HEK293T (cell line): ENCODE measurements at regions not wholly inside any gene's neighbourhood (a gene's known extent, or its start where the extent isn't known, plus 50 kb on each side); places are given as distances from the start of the nearest gene placed in this dataset.

Source experiments
- CTCF ChIA-PET: fragments of 350-600 bp; formaldehyde crosslinking; extraction: SDS; loops from one replicate; lab custom pipeline; 2021; ENCODE audit warnings: antibody characterized with exemption, inconsistent platforms; lab: Yijun Ruan, JAX
- POLR2A ChIA-PET: fragments of 350-600 bp; formaldehyde crosslinking; extraction: SDS; loops from one replicate; lab custom pipeline; 2020; ENCODE audit warnings: antibody characterized with exemption, inconsistent platforms; lab: Yijun Ruan, JAX
- DNase-seq: peaks from one replicate; pipeline ENCODE4 v3.0.0; 2012; ENCODE audit warnings: mixed read lengths; ENCODE audit errors: extremely low spot score
- ARNT ChIP-seq: fragments of 450-650 bp; IDR thresholded peaks from 2 replicates; pipeline ENCODE4 v1.6.1; 2017; ENCODE audit warnings: mild to moderate bottlenecking
- BHLHE40 ChIP-seq: fragments of 450-650 bp; IDR thresholded peaks from 2 replicates; pipeline ENCODE4 v1.6.1; 2016; ENCODE audit warnings: mild to moderate bottlenecking, moderate library complexity, borderline replicate concordance
- CTBP1 ChIP-seq: fragments of 450-650 bp; IDR thresholded peaks from 2 replicates; pipeline ENCODE4 v1.6.1; 2016; ENCODE audit warnings: borderline replicate concordance
- ELF4 ChIP-seq: fragments of 450-650 bp; IDR thresholded peaks from 2 replicates; pipeline ENCODE4 v1.6.1; 2017; ENCODE audit warnings: antibody characterized with exemption
- FOXA1 ChIP-seq: fragments of 450-650 bp; IDR thresholded peaks from 2 replicates; pipeline ENCODE4 v1.6.1; 2016; ENCODE audit warnings: mild to moderate bottlenecking
- FOXK2 ChIP-seq: fragments of 450-650 bp; IDR thresholded peaks from 2 replicates; pipeline ENCODE4 v1.6.1; 2016; ENCODE audit warnings: mild to moderate bottlenecking
- FOXM1 ChIP-seq: fragments of 450-650 bp; IDR thresholded peaks from 2 replicates; pipeline ENCODE4 v1.6.1; 2017; ENCODE audit warnings: mild to moderate bottlenecking, borderline replicate concordance
- HDGF ChIP-seq: fragments of 450-650 bp; IDR thresholded peaks from 2 replicates; pipeline ENCODE4 v1.6.1; 2017; ENCODE audit warnings: antibody characterized with exemption, borderline replicate concordance
- L3MBTL2 ChIP-seq: fragments of 450-650 bp; conservative IDR thresholded peaks from 2 replicates; pipeline ENCODE4 v1.6.1; 2016; ENCODE audit warnings: mild to moderate bottlenecking
- LEF1 ChIP-seq: fragments of 450-650 bp; IDR thresholded peaks from 2 replicates; pipeline ENCODE4 v1.6.1; 2017; ENCODE audit warnings: mild to moderate bottlenecking, borderline replicate concordance
- NFRKB ChIP-seq: fragments of 450-650 bp; IDR thresholded peaks from 2 replicates; pipeline ENCODE4 v1.6.1; 2016; ENCODE audit warnings: mild to moderate bottlenecking, moderate library complexity
- SP1 ChIP-seq: fragments of 450-650 bp; IDR thresholded peaks from 2 replicates; pipeline ENCODE4 v1.6.1; 2017
- SUZ12 ChIP-seq: fragments of 450-650 bp; IDR thresholded peaks from 2 replicates; pipeline ENCODE4 v1.6.1; 2016; ENCODE audit warnings: mild to moderate bottlenecking
- TARDBP ChIP-seq: fragments of 450-650 bp; IDR thresholded peaks from 2 replicates; pipeline ENCODE4 v1.6.1; 2016
- ZNF384 ChIP-seq: fragments of 450-650 bp; IDR thresholded peaks from 2 replicates; pipeline ENCODE4 v1.6.1; 2016
- TF ChIP-seq, protein P1 (sequence below): fragments of 450-650 bp; IDR thresholded peaks from 2 replicates; pipeline ENCODE4 v1.6.1; 2016

DNA sequence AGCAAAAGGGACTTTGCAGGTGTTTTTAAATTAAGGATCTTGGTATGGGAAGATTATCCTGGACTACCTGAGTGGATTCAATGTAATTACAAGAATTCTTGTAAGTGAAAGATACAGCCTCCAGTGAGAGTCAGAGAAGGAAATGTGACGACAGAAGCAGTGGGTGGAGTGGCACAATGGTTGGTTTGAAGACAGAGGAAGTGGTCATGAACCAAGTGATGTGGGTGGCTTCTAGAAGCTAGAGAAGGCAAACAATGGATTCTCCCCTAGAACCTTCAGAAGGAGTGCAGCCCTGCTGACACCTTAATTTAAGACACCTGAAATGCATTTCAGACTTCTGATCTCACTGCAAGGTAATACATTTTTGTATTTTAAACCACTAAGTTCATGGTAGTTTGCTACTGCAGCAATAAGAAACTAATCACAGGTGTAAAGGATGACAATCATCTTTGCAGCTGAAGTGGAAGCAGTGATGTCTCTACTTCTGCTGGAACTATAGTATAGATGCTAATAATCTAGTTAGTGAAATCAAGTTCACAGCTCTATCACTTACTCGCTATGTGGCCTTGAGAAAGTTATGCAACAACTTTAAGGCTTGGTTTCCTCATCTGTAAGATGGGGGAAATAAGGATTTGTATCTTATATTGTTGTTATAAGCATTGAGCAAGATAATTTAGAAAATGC is 403.4 kb upstream of the SUCLG2 start:
- TF ChIP-seq FOXA1 = no peak
- ChIA-PET CTCF (no interaction called here), POLR2A (no interaction called here)
- DNase-seq = no peak

DNA sequence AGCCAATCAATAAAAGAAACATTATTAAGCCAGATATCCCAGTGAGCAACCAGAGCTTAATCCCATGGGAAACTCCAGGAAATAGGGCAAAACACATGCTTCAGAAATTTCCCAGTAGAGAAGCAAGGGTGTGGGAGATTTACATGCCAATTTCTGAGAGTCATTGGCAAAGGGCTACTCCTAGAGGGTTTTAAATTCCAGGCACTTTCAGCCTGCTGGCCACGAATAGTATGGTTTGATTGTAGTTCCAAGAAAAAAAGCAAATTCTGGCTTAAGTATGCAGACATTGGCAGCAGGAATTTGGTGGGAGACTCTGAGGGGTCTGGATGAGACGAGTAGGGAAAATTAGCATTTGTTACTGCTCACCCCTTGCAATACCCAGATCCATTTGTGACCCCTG is 402.1 kb upstream of the SUCLG2 start:
- TF ChIP-seq SP1 = no peak
- no peak for TF ChIP-seq ELF4
- TF ChIP-seq TARDBP = no peak
- no peak for TF ChIP-seq LEF1
- no peak for TF ChIP-seq L3MBTL2
- TF ChIP-seq CTBP1 = no peak
- no peak for TF ChIP-seq NFRKB
- TF ChIP-seq FOXK2 = no peak
- TF ChIP-seq, protein P1, sequence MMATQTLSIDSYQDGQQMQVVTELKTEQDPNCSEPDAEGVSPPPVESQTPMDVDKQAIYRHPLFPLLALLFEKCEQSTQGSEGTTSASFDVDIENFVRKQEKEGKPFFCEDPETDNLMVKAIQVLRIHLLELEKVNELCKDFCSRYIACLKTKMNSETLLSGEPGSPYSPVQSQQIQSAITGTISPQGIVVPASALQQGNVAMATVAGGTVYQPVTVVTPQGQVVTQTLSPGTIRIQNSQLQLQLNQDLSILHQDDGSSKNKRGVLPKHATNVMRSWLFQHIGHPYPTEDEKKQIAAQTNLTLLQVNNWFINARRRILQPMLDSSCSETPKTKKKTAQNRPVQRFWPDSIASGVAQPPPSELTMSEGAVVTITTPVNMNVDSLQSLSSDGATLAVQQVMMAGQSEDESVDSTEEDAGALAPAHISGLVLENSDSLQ = no peak
- no peak for TF ChIP-seq FOXA1
- ChIA-PET CTCF (no interaction called here), POLR2A (no interaction called here)
- no peak for DNase-seq

DNA sequence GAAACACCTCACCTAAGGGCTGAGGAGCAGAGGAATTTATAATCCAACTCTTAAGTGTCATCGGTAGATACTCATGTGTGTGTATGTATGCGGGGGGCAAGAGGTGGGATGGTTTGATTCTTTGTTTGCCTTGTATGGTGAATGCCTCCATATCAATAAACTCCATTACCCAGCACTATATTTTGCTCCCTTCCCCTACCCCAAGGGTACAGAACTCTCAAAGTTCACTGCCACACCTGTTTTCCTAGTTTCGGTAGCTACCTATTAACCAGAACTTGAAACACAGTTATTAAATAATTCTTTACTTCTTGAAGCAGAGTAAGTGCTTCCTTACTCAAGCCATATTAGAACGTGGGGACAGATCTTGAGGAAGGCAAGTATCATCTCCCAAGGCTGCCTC is 400.8 kb upstream of the SUCLG2 start:
- DNase-seq = no peak
- ChIA-PET CTCF (no interaction called here), POLR2A (no interaction called here)
- no peak for TF ChIP-seq ELF4
- TF ChIP-seq LEF1 = no peak
- TF ChIP-seq FOXK2 = no peak
- no peak for TF ChIP-seq FOXA1
- TF ChIP-seq, protein P1 = no peak
- no peak for TF ChIP-seq ZNF384
- no peak for TF ChIP-seq ARNT
- no peak for TF ChIP-seq BHLHE40
- TF ChIP-seq CTBP1 = no peak
- no peak for TF ChIP-seq SUZ12
- no peak for TF ChIP-seq TARDBP
- TF ChIP-seq FOXM1 = no peak
- TF ChIP-seq HDGF = no peak

DNA sequence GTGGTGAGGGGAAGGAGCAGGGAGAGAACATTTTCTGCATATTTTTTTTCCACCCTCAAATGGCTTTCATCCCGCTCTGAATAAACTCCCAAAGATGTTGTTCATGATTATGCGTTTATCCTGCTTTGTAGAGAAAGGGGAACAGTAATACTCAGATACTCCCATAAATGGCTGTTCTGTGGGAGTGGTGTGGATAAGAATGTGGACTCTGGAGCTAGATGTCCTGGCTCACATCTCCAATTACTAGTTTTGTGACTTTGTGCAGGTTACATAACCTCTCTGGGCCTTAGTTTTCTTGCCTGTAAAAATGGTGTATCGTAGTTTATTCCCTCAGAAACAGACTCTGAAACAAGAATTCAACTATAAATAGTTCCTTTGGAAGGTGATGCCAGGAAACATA is 395.4 kb upstream of the SUCLG2 start:
- DNase-seq = no peak
- ChIA-PET CTCF (no interaction called here), POLR2A (no interaction called here)
- no peak for TF ChIP-seq TARDBP
- no peak for TF ChIP-seq ARNT
- TF ChIP-seq CTBP1 = no peak
- no peak for TF ChIP-seq NFRKB
- no peak for TF ChIP-seq L3MBTL2
- no peak for TF ChIP-seq SP1
- no peak for TF ChIP-seq FOXK2
- TF ChIP-seq LEF1 = no peak
- TF ChIP-seq ELF4 = no peak
- TF ChIP-seq BHLHE40 = no peak
- no peak for TF ChIP-seq HDGF
- no peak for TF ChIP-seq ZNF384
- TF ChIP-seq, protein P1 = no peak
- no peak for TF ChIP-seq FOXA1
- no peak for TF ChIP-seq SUZ12
- no peak for TF ChIP-seq FOXM1

DNA sequence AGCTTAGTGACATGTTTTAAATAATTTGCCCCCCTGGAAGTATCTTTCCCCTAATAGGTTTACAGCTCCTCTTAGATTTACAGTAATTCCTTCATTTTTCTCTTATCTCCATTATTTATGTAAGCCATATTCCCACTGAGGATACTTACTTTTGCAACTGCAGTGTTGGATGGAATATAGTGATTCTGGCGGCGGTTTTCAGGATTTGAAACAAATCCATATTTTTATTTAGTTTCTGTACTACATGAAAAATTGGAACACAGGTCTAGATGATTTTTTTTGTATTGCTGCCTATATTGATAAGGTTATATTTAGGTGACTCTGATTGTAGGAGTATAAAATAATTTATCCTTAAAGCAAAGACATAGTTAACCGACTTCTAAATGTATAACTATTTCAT is 391.6 kb upstream of the SUCLG2 start:
- POLR2A ChIA-PET = no interaction called here
- TF ChIP-seq FOXM1 = no peak
- TF ChIP-seq CTBP1 = no peak
- TF ChIP-seq SP1 = no peak
- no peak for TF ChIP-seq ELF4
- TF ChIP-seq FOXA1 = no peak
- no peak for TF ChIP-seq TARDBP
- TF ChIP-seq, protein P1 = no peak
- no peak for TF ChIP-seq ARNT
- TF ChIP-seq BHLHE40 = no peak
- no peak for TF ChIP-seq SUZ12
- TF ChIP-seq NFRKB = no peak
- TF ChIP-seq FOXK2 = no peak
- TF ChIP-seq LEF1 = no peak
- TF ChIP-seq ZNF384 = no peak
- TF ChIP-seq L3MBTL2 = no peak
- no peak for TF ChIP-seq HDGF
- no peak for DNase-seq
- CTCF ChIA-PET = no interaction called here

DNA sequence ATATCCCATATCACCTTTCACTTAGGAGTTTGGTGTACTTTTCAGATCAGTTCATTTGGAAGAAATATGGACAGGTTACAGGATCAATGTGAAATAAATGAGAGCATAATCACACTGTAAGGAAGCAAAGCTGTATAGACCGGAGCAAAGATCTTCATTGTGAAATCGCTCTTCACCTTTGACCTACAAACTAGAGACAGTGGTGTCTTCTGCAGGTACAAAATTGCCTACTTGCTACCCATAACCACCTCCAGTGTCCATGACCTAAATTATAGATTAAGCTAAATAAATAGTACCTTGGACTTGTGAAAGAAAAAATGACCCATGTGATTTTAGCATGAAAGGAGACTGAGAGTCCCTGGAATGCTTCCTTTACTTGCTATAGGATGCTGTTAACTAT is 379.5 kb upstream of the SUCLG2 start:
- ChIA-PET POLR2A (no interaction called here), CTCF (no interaction called here)
- DNase-seq = no peak
- TF ChIP-seq SP1 (no peak), NFRKB (no peak), HDGF (no peak), ELF4 (no peak), L3MBTL2 (no peak), FOXK2 (no peak), LEF1 (no peak), FOXA1 (no peak), FOXM1 (no peak), TARDBP (no peak), BHLHE40 (no peak)
